Ishikawa (cell line): ENCODE measurements at regions not wholly inside any gene's neighbourhood (a gene's known extent, or its start where the extent isn't known, plus 50 kb on each side); places are given as distances from the start of the nearest gene placed in this dataset.

Source experiments
- FOXM1 ChIP-seq: IDR thresholded peaks from 2 replicates; pipeline ENCODE4 v1.6.1; 2012; ENCODE audit warnings: low read depth, borderline replicate concordance
- RAD21 ChIP-seq: IDR thresholded peaks from 2 replicates; pipeline ENCODE4 v1.6.1; 2012; ENCODE audit warnings: low read depth
- TCF12 ChIP-seq: IDR thresholded peaks from 2 replicates; pipeline ENCODE4 v1.6.1; 2012; ENCODE audit warnings: low read depth
- ZBTB7A ChIP-seq: IDR thresholded peaks from 2 replicates; pipeline ENCODE4 v1.6.1; 2012; ENCODE audit warnings: low read depth
- TF ChIP-seq, protein P1 (sequence below): IDR thresholded peaks from 2 replicates; pipeline ENCODE4 v1.6.1; 2012; ENCODE audit warnings: low read depth, mild to moderate bottlenecking

DNA sequence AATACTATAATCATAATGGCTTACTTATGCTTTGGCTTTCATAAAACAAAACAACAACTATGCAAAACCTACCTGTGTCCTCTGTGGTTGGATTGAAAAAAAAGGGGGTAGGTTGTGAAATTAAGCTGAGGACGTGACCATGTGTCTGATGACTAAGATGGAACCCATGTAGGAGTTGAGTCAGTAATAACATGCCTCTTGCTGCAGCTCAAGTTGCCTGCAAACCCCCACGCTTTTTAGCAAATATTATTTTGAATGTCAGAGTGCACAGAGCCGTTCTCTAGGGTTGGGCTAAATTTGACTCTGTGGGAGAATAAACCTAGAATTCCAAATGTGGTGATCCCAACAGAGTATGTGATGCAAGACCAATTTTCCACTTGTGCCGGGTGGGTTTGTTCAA, 209.3 kb downstream of the KCNRG start:
- TF ChIP-seq ZBTB7A (no peak), TCF12 (no peak), FOXM1 (no peak), RAD21 (no peak)
- TF ChIP-seq, protein P1, sequence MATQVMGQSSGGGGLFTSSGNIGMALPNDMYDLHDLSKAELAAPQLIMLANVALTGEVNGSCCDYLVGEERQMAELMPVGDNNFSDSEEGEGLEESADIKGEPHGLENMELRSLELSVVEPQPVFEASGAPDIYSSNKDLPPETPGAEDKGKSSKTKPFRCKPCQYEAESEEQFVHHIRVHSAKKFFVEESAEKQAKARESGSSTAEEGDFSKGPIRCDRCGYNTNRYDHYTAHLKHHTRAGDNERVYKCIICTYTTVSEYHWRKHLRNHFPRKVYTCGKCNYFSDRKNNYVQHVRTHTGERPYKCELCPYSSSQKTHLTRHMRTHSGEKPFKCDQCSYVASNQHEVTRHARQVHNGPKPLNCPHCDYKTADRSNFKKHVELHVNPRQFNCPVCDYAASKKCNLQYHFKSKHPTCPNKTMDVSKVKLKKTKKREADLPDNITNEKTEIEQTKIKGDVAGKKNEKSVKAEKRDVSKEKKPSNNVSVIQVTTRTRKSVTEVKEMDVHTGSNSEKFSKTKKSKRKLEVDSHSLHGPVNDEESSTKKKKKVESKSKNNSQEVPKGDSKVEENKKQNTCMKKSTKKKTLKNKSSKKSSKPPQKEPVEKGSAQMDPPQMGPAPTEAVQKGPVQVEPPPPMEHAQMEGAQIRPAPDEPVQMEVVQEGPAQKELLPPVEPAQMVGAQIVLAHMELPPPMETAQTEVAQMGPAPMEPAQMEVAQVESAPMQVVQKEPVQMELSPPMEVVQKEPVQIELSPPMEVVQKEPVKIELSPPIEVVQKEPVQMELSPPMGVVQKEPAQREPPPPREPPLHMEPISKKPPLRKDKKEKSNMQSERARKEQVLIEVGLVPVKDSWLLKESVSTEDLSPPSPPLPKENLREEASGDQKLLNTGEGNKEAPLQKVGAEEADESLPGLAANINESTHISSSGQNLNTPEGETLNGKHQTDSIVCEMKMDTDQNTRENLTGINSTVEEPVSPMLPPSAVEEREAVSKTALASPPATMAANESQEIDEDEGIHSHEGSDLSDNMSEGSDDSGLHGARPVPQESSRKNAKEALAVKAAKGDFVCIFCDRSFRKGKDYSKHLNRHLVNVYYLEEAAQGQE = no peak
